ENCODE measurements at regions not wholly inside any gene's neighbourhood (a gene's known extent, or its start where the extent isn't known, plus 50 kb on each side); places are given as distances from the start of the nearest gene placed in this dataset.
"Not testable (repeated sequence)": the region's sequence is repeated elsewhere in the genome, so short reads cannot be mapped to it uniquely, and the experiment has no call there.

DNA sequence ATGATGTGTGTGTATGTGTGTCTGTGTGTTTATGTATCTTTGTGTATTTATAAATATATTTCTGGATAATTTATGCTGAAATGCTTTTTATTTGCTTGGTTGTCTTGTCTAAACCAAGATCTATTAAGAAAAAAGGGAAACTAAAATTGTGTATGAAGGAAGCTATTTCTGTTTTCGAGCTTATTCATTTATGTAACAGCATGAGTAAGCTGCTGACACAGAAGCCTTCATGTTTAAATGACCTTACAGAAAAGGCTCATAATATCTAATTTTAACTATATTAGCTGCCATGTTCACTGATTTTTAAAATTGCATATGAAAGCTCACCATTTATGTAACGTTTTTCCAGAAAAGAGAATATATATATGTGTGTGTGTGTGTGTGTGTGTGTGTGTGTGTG lies 392.8 kb downstream of the PTH2R start:
- Histone ChIP-seq H3K27me3 (ENCODE audit: control insufficient read depth, low read length) (no peaks in the 10 kb centered on the region), H3F3A (ENCODE audit: control insufficient read depth, insufficient read depth) (no peaks in the 10 kb centered on the region), H3K79me2 (ENCODE audit: control insufficient read depth, low read length) (no peaks in the 10 kb centered on the region), H3K27ac (ENCODE audit: low read depth, low read length) (no peak overlapping the region), H4K20me1 (ENCODE audit: control insufficient read depth, insufficient read depth, low read depth, low read length) (no peaks in the 10 kb centered on the region), H3K4me2 (ENCODE audit: low read length) (no peak overlapping the region), H3K9me2 (replicated peaks; ENCODE audit: control insufficient read depth, low read length) (no peaks in the 10 kb centered on the region), H3K9me3 (ENCODE audit: control insufficient read depth, insufficient read depth, low read length) (no peaks in the 10 kb centered on the region), H3K4me1 (ENCODE audit: control insufficient read depth, low read length) (no peaks in the 10 kb centered on the region), H3K36me3 (ENCODE audit: control insufficient read depth, low read length) (no peaks in the 10 kb centered on the region), H3K4me3 (ENCODE audit: low read length) (no peak overlapping the region)
- TF ChIP-seq, protein P1, sequence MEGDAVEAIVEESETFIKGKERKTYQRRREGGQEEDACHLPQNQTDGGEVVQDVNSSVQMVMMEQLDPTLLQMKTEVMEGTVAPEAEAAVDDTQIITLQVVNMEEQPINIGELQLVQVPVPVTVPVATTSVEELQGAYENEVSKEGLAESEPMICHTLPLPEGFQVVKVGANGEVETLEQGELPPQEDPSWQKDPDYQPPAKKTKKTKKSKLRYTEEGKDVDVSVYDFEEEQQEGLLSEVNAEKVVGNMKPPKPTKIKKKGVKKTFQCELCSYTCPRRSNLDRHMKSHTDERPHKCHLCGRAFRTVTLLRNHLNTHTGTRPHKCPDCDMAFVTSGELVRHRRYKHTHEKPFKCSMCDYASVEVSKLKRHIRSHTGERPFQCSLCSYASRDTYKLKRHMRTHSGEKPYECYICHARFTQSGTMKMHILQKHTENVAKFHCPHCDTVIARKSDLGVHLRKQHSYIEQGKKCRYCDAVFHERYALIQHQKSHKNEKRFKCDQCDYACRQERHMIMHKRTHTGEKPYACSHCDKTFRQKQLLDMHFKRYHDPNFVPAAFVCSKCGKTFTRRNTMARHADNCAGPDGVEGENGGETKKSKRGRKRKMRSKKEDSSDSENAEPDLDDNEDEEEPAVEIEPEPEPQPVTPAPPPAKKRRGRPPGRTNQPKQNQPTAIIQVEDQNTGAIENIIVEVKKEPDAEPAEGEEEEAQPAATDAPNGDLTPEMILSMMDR (IDR thresholded peaks at IDR 0.05; ENCODE audit: low read depth, low read length, poor library complexity, severe bottlenecking) = no peak
- no peak for TF ChIP-seq EZH2phosphoT487 (IDR thresholded peaks at IDR 0.05; ENCODE audit: borderline replicate concordance, low read length)

DNA sequence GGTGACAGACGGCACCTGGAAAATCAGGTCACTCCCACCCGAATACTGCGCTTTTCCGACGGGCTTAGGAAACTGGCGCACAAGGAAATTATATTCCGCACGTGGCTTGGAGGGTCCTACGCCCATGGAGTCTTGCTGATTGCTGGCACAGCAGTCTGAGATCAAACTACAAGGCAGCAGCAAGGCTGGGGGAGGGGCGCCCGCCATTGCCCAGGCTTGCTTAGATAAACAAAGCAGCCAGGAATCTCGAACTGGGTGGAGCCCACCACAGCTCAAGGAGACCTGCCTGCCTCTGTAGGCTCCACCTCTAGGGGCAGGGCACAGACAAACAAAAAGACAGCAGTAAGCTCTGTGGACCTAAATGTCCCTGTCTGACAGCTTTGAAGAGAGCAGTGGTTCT lies 394.3 kb downstream of the PTH2R start:
- not testable (repeated sequence) for H3K9me3 ChIP-seq (ENCODE audit: control insufficient read depth, insufficient read depth, low read length); H3K27me3 ChIP-seq (ENCODE audit: control insufficient read depth, low read length); H3K27ac ChIP-seq (ENCODE audit: low read depth, low read length); H3K4me2 ChIP-seq (ENCODE audit: low read length); H4K20me1 ChIP-seq (ENCODE audit: control insufficient read depth, insufficient read depth, low read depth, low read length); H3K9me2 ChIP-seq (replicated peaks; ENCODE audit: control insufficient read depth, low read length); H3K79me2 ChIP-seq (ENCODE audit: control insufficient read depth, low read length); H3K4me1 ChIP-seq (ENCODE audit: control insufficient read depth, low read length); H3K4me3 ChIP-seq (ENCODE audit: low read length); H3K36me3 ChIP-seq (ENCODE audit: control insufficient read depth, low read length); H3F3A ChIP-seq (ENCODE audit: control insufficient read depth, insufficient read depth)

DNA sequence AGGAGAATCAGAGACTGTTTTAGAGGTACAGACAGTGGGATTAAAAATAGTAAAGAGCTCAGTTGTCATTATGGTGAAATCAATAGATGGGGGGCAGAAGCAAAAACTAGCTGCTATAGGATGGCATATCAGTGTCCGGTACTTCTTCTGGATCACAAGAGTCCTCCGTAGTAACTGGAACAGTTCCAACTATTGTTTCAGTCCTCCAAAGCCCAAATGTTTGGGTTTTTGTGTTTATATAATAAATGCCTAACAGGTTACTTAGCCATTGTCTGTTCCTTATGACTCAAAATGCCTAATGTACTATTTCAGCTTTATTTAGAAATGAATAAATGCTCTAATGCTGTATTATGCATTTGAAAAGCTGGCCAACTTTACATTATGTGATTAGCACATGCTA lies 401.2 kb downstream of the PTH2R start:
- TF ChIP-seq EZH2phosphoT487 (IDR thresholded peaks at IDR 0.05; ENCODE audit: borderline replicate concordance, low read length) = no peak
- TF ChIP-seq, protein P1 (IDR thresholded peaks at IDR 0.05; ENCODE audit: low read depth, low read length, poor library complexity, severe bottlenecking) = no peak
- H3F3A ChIP-seq (ENCODE audit: control insufficient read depth, insufficient read depth) = no peaks in the 10 kb centered on the region
- no peak overlapping the region for H3K4me3 ChIP-seq (ENCODE audit: low read length)
- H3K4me2 ChIP-seq (ENCODE audit: low read length) = no peak overlapping the region
- no peak overlapping the region for H3K27ac ChIP-seq (ENCODE audit: low read depth, low read length)
- H3K4me1 ChIP-seq (ENCODE audit: control insufficient read depth, low read length) = no peaks in the 10 kb centered on the region
- H4K20me1 ChIP-seq (ENCODE audit: control insufficient read depth, insufficient read depth, low read depth, low read length) = no peaks in the 10 kb centered on the region
- H3K36me3 ChIP-seq (ENCODE audit: control insufficient read depth, low read length) = no peaks in the 10 kb centered on the region
- no peaks in the 10 kb centered on the region for H3K9me2 ChIP-seq (replicated peaks; ENCODE audit: control insufficient read depth, low read length)
- no peaks in the 10 kb centered on the region for H3K9me3 ChIP-seq (ENCODE audit: control insufficient read depth, insufficient read depth, low read length)
- no peaks in the 10 kb centered on the region for H3K79me2 ChIP-seq (ENCODE audit: control insufficient read depth, low read length)
- H3K27me3 ChIP-seq (ENCODE audit: control insufficient read depth, low read length) = no peaks in the 10 kb centered on the region

DNA sequence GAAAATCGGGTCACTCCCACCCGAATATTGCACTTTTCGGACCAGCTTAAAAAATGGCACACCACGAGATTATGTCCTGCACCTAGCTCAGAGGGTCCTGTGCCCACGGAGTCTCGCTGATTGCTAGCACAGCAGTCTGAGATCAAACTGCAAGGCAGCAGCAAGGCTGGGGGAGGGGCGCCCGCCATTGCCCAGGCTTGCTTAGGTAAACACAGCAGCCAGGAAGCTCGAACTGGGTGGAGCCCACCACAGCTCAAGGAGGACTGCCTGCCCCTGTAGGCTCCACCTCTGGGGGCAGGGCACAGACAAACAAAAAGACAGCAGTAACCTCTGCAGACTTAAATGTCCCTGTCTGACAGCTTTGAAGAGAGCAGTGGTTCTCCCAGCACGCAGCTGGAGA lies 405.3 kb downstream of the PTH2R start:
- not testable (repeated sequence) for H3K4me3 ChIP-seq (ENCODE audit: low read length); H3K4me2 ChIP-seq (ENCODE audit: low read length); H3K36me3 ChIP-seq (ENCODE audit: control insufficient read depth, low read length); H3K9me3 ChIP-seq (ENCODE audit: control insufficient read depth, insufficient read depth, low read length); H3K79me2 ChIP-seq (ENCODE audit: control insufficient read depth, low read length); H3K4me1 ChIP-seq (ENCODE audit: control insufficient read depth, low read length); H3K27ac ChIP-seq (ENCODE audit: low read depth, low read length); H3F3A ChIP-seq (ENCODE audit: control insufficient read depth, insufficient read depth); H3K27me3 ChIP-seq (ENCODE audit: control insufficient read depth, low read length); H3K9me2 ChIP-seq (replicated peaks; ENCODE audit: control insufficient read depth, low read length); H4K20me1 ChIP-seq (ENCODE audit: control insufficient read depth, insufficient read depth, low read depth, low read length)
